A549 (cell line): ENCODE measurements at regions not wholly inside any gene's neighbourhood (a gene's known extent, or its start where the extent isn't known, plus 50 kb on each side); places are given as distances from the start of the nearest gene placed in this dataset.
A peak's percentile ranks its signal among the peaks of the same experiment; 100 is the strongest.
"Not testable (repeated sequence)": the region's sequence is repeated elsewhere in the genome, so short reads cannot be mapped to it uniquely, and the experiment has no call there.

Experiments
- ATAC-seq, 2 experiments: fragments of 200-7000 bp in 1 of 2; fragments of >200 bp in 1 of 2; cut with Nextera tagmentation in 1 of 2; cut with Tn5 transposase in 1 of 2; 3 replicates each; pipeline versions ENCODE4 v1.8.0 to v1.9.1; 2018 to 2020; ENCODE audit warnings: mild to moderate bottlenecking in 1 of 2, moderate library complexity in 1 of 2
- CTCF ChIA-PET: fragments of 300-600 bp; sonication (Branson Sonifier 250); formaldehyde crosslinking; extraction: SDS; loops from one replicate; lab custom pipeline; 2021; ENCODE audit warnings: antibody characterized with exemption, inconsistent platforms; lab: Yijun Ruan, JAX
- POLR2A ChIA-PET: fragments of 350-600 bp; formaldehyde crosslinking; extraction: SDS; loops from one replicate; lab custom pipeline; 2021; ENCODE audit warnings: antibody characterized with exemption, inconsistent platforms; lab: Yijun Ruan, JAX
- DNase-seq, 2 experiments: peaks; one replicate each; pipeline versions ENCODE4 v3.0.0 to v3.0.0-alpha.2; 2011 to 2016; ENCODE audit warnings: low read depth in 1 of 2, low spot score in 1 of 2
- FAIRE-seq: peaks from 2 replicates; lab custom pipeline; 2011; peaks lifted over from hg19 to GRCh38; lab: Jason Lieb, UNC
- H3K27ac ChIP-seq, 2 experiments: fragments of >200 bp; sonication (Bioruptor Twin); formaldehyde crosslinking; 3 replicates each; pipeline ENCODE4 v1.5.1; 2016 to 2017
- H3K4me1 ChIP-seq: fragments of >200 bp; sonication (Bioruptor Twin); formaldehyde crosslinking; 3 replicates; pipeline ENCODE4 v1.6.1; 2016
- H3K4me2 ChIP-seq: fragments of >200 bp; sonication (Bioruptor Twin); formaldehyde crosslinking; 3 replicates; pipeline ENCODE4 v1.6.1; 2016
- H3K4me3 ChIP-seq: fragments of >200 bp; sonication (Bioruptor Twin); formaldehyde crosslinking; 3 replicates; pipeline ENCODE4 v1.5.1; 2016
- H3K9me3 ChIP-seq: fragments of >200 bp; sonication (Bioruptor Twin); formaldehyde crosslinking; 3 replicates; pipeline ENCODE4 v1.6.1; 2016
- ATOH8 ChIP-seq: fragments of 250-450 bp; sonication (Bioruptor Pico); IDR thresholded peaks from 2 replicates; pipeline ENCODE4 v1.5.0; 2020; ENCODE audit warnings: low read depth, mild to moderate bottlenecking, moderate library complexity
- BCL3 ChIP-seq: fragments of >200 bp; sonication (Bioruptor Twin); formaldehyde crosslinking; IDR thresholded peaks from 3 replicates; pipeline ENCODE4 v1.6.1; 2016
- CBX8 ChIP-seq: fragments of 200-600 bp; sonication (generic); IDR thresholded peaks from 2 replicates; pipeline ENCODE4 v1.6.1; 2016
- CEBPB ChIP-seq, 2 experiments: fragments of >200 bp in 1 of 2; sonication (Bioruptor Twin) in 1 of 2; formaldehyde crosslinking in 1 of 2; IDR thresholded peaks; 2 replicates each; pipeline ENCODE4 v1.6.1; 2012 to 2016
- CHD4 ChIP-seq: fragments of 200-600 bp; sonication (generic); IDR thresholded peaks from 2 replicates; pipeline ENCODE4 v1.6.1; 2016; ENCODE audit warnings: antibody characterized with exemption, mild to moderate bottlenecking, borderline replicate concordance
- EHF ChIP-seq: fragments of 250-450 bp; sonication (Bioruptor Pico); IDR thresholded peaks from 2 replicates; pipeline ENCODE4 v1.5.0; 2020; ENCODE audit warnings: mild to moderate bottlenecking
- EHMT2 ChIP-seq: fragments of 200-600 bp; sonication (generic); IDR thresholded peaks from 2 replicates; pipeline ENCODE4 v1.6.1; 2016; ENCODE audit warnings: antibody characterized with exemption, low read depth, mild to moderate bottlenecking, moderate library complexity
- FOSL2 ChIP-seq, 2 experiments: fragments of 450-650 bp in 1 of 2; fragments of >200 bp in 1 of 2; sonication (Bioruptor Twin) in 1 of 2; formaldehyde crosslinking; IDR thresholded peaks; 2 replicates each; pipeline versions ENCODE4 v1.5.0 to v1.6.1; 2016 to 2020; ENCODE audit warnings: mild to moderate bottlenecking in 1 of 2, moderate library complexity in 1 of 2
- HEYL ChIP-seq: fragments of 250-450 bp; sonication (Bioruptor Pico); IDR thresholded peaks from 2 replicates; pipeline ENCODE4 v1.8.0; 2021; ENCODE audit warnings: mild to moderate bottlenecking, moderate library complexity
- MAFK ChIP-seq: fragments of 450-650 bp; IDR thresholded peaks from 2 replicates; pipeline ENCODE4 v1.6.1; 2014; ENCODE audit not compliant: partially characterized antibody
- MAX ChIP-seq: IDR thresholded peaks from 2 replicates; pipeline ENCODE4 v1.6.1; 2012
- MYC ChIP-seq: IDR thresholded peaks from 2 replicates; pipeline ENCODE4 v1.6.1; 2012; ENCODE audit warnings: mild to moderate bottlenecking, inconsistent platforms, low read length, improper control_type of control experiment, borderline replicate concordance
- NPAS2 ChIP-seq: fragments of 250-450 bp; sonication (Bioruptor Pico); IDR thresholded peaks from 2 replicates; pipeline ENCODE4 v1.8.0; 2022; ENCODE audit warnings: mild to moderate bottlenecking, moderate library complexity, borderline replicate concordance
- NR3C1 ChIP-seq: fragments of >200 bp; sonication (Bioruptor Twin); formaldehyde crosslinking; IDR thresholded peaks from 3 replicates; pipeline ENCODE4 v1.6.1; 2017
- PHF8 ChIP-seq: fragments of 200-600 bp; sonication (generic); IDR thresholded peaks from 2 replicates; pipeline ENCODE4 v1.6.1; 2016; ENCODE audit warnings: low read depth, mild to moderate bottlenecking, antibody characterized with exemption, moderate library complexity, borderline replicate concordance
- RAD21 ChIP-seq, 2 experiments: fragments of >200 bp in 1 of 2; sonication (Bioruptor Twin) in 1 of 2; formaldehyde crosslinking in 1 of 2; IDR thresholded peaks in 1 of 2; conservative IDR thresholded peaks in 1 of 2; 2 replicates in 1 of 2; 3 replicates in 1 of 2; pipeline ENCODE4 v1.6.1; 2012 to 2018; ENCODE audit warnings: inconsistent platforms in 1 of 2
- REST ChIP-seq: fragments of 200-600 bp; sonication (generic); IDR thresholded peaks from 2 replicates; pipeline ENCODE4 v1.6.1; 2016; ENCODE audit warnings: antibody characterized with exemption, mild to moderate bottlenecking, moderate library complexity
- RNF2 ChIP-seq: fragments of 200-600 bp; sonication (generic); IDR thresholded peaks from 2 replicates; pipeline ENCODE4 v1.6.1; 2016; ENCODE audit warnings: low read depth, mild to moderate bottlenecking, antibody characterized with exemption, moderate library complexity, borderline replicate concordance
- SMC3 ChIP-seq: fragments of >200 bp; sonication (Bioruptor Twin); formaldehyde crosslinking; IDR thresholded peaks from 3 replicates; pipeline ENCODE4 v1.6.1; 2018; ENCODE audit warnings: inconsistent platforms
- SREBF2 ChIP-seq: fragments of 450-650 bp; IDR thresholded peaks from 2 replicates; pipeline ENCODE4 v1.6.1; 2014; ENCODE audit warnings: mild to moderate bottlenecking, moderate library complexity
- TFCP2L1 ChIP-seq: fragments of 250-450 bp; sonication (Bioruptor Pico); IDR thresholded peaks from 2 replicates; pipeline ENCODE4 v1.5.0; 2021; ENCODE audit warnings: mild to moderate bottlenecking
- USF2 ChIP-seq: fragments of 450-650 bp; IDR thresholded peaks from 2 replicates; pipeline ENCODE4 v1.6.1; 2014; ENCODE audit warnings: antibody characterized with exemption
- ZSCAN20 ChIP-seq: fragments of 250-450 bp; sonication (Bioruptor Pico); IDR thresholded peaks from 2 replicates; pipeline ENCODE4 v1.8.0; 2022; ENCODE audit warnings: mild to moderate bottlenecking, moderate library complexity
- WGBS: methylation state at CpG from one replicate; pipeline ENCODE4 v1.1.6; 2017; ENCODE audit errors: missing lambda C conversion rate; 5-methylcytosine and 5-hydroxymethylcytosine counted together

- no peak overlapping the region for H3K4me2 ChIP-seq
- ChIA-PET CTCF (no interaction called here), POLR2A (no interaction called here)
- FAIRE-seq: no peak
- no peak overlapping the region for H3K4me3 ChIP-seq
- no peaks in the 10 kb centered on the region for H3K9me3 ChIP-seq
- TF ChIP-seq CHD4 (no peak), MAX (no peak), EHF (CRISPR knock-in tag) (no peak), SMC3 (no peak), CBX8 (no peak), EHMT2 (no peak), CEBPB (IDR thresholded peaks at IDR 0.05) (no peak), BCL3 (no peak), ZSCAN20 (CRISPR knock-in tag) (no peak), NPAS2 (CRISPR knock-in tag) (no peak), TFCP2L1 (no peak), ATOH8 (CRISPR knock-in tag) (no peak), NR3C1 (no peak), SREBF2 (no peak), RNF2 (no peak)
- ATAC-seq: no peak
- H3K4me1 ChIP-seq: no peaks in the 10 kb centered on the region
- 41% methylated on average over 1 of the region's 1 CpG for WGBS
- no peak overlapping the region for H3K27ac ChIP-seq
- DNase-seq: no peak
Measured at GRCh38 chr5:53302529-53302928, 177.9 kb upstream of the FST start.

- WGBS: 29% methylated on average over 1 of the region's 1 CpG
- ATAC-seq (no peak), FAIRE-seq (peak; percentile 49)
- CTCF ChIA-PET: no interaction called here
- no peak overlapping the region for H3K4me3 ChIP-seq
- no peak for TF ChIP-seq CHD4
- no peak for TF ChIP-seq BCL3
- no peak for TF ChIP-seq HEYL (CRISPR knock-in tag)
- no peak for TF ChIP-seq MAFK
- TF ChIP-seq MYC: no peak
- no peak for TF ChIP-seq FOSL2 (IDR thresholded peaks at IDR 0.05)
- no peak for TF ChIP-seq FOSL2 (CRISPR knock-in tag; IDR thresholded peaks at IDR 0.05)
- TF ChIP-seq REST: no peak
- TF ChIP-seq SREBF2: no peak
- no peak for TF ChIP-seq PHF8
- TF ChIP-seq RAD21 (conservative IDR thresholded peaks at IDR 0.05 in 1 of 2, IDR thresholded peaks at IDR 0.05 in 1 of 2): no peak
- no peak for TF ChIP-seq NR3C1
- TF ChIP-seq USF2: no peak
- no peak for TF ChIP-seq ATOH8 (CRISPR knock-in tag)
- TF ChIP-seq, all 56 proteins: peak for 0
- POLR2A ChIA-PET: no interaction called here
- H3K4me1 ChIP-seq: no peaks in the 10 kb centered on the region
- H3K9me3 ChIP-seq: no peaks in the 10 kb centered on the region
- no peak for DNase-seq
- H3K27ac ChIP-seq: no peak overlapping the region
- H3K4me2 ChIP-seq: no peak overlapping the region
Measured at GRCh38 chr5:53303105-53303504, 177.3 kb upstream of the FST start.

- H3K9me3 ChIP-seq, H3K27ac ChIP-seq, DNase-seq, CTCF ChIA-PET, H3K4me3 ChIP-seq, POLR2A ChIA-PET, H3K4me1 ChIP-seq, FAIRE-seq, H3K4me2 ChIP-seq, ATAC-seq: not testable (repeated sequence)
- WGBS: 48% methylated on average over 1 of the region's 1 CpG
Measured at GRCh38 chr5:53305316-53305715, 175.1 kb upstream of the FST start.
